SK-N-SH (cell line): ENCODE measurements at regions not wholly inside any gene's neighbourhood (a gene's known extent, or its start where the extent isn't known, plus 50 kb on each side); places are given as distances from the start of the nearest gene placed in this dataset.
A peak's percentile ranks its signal among the peaks of the same experiment; 100 is the strongest.

Experiments
- CTCF ChIA-PET: fragments of 300-600, 350-600 bp; formaldehyde crosslinking; extraction: SDS; loops from one replicate; lab custom pipeline; 2021; lab: Yijun Ruan, JAX
- POLR2A ChIA-PET: fragments of 350-600 bp; sonication (Branson Sonifier 250); formaldehyde crosslinking; extraction: SDS; loops from one replicate; lab custom pipeline; 2020; ENCODE audit warnings: antibody characterized with exemption, inconsistent platforms; lab: Yijun Ruan, JAX
- DNase-seq: peaks from one replicate; pipeline ENCODE4 v3.0.0; 2012
- H2AFZ ChIP-seq: fragments of 200-600 bp; sonication (generic); 2 replicates; pipeline ENCODE4 v1.8.1; 2016; ENCODE audit warnings: antibody characterized with exemption, mild to moderate bottlenecking, low read depth
- H3F3A ChIP-seq: fragments of 200-600 bp; sonication (generic); replicated peaks from 2 replicates; pipeline ENCODE3; 2016; ENCODE audit warnings: antibody characterized with exemption, mild to moderate bottlenecking; ENCODE audit not compliant: insufficient read depth
- H3K27ac ChIP-seq, 2 experiments: fragments of 200-500 bp in 1 of 2; fragments of 200-600 bp in 1 of 2; sonication (Bioruptor generic) in 1 of 2; sonication (generic), shearing (Covaris generic) in 1 of 2; 2 replicates each; pipeline versions ENCODE4 v1.5.1 to v1.6.1; 2014 to 2016; ENCODE audit warnings: low read depth in 2 of 2, inconsistent platforms in 1 of 2, low read length in 1 of 2, mild to moderate bottlenecking in 1 of 2, mixed read lengths in 1 of 2
- H3K27me3 ChIP-seq: fragments of 200-600 bp; sonication (generic), shearing (Covaris generic); 2 replicates; pipeline ENCODE4 v1.6.1; 2016; ENCODE audit warnings: mixed run types; ENCODE audit not compliant: insufficient read depth
- H3K36me3 ChIP-seq, 2 experiments: fragments of 200-500 bp in 1 of 2; fragments of 200-600 bp in 1 of 2; sonication (Bioruptor generic) in 1 of 2; sonication (generic) in 1 of 2; replicated peaks in 1 of 2; 2 replicates each; pipeline versions ENCODE3 to v1.5.1; 2014 to 2016; ENCODE audit warnings: low read length in 1 of 2, mild to moderate bottlenecking in 1 of 2; ENCODE audit not compliant: insufficient read depth in 2 of 2, control insufficient read depth in 1 of 2
- H3K4me1 ChIP-seq, 2 experiments: fragments of 200-500 bp in 1 of 2; fragments of 200-600 bp in 1 of 2; sonication (Bioruptor generic) in 1 of 2; sonication (generic), shearing (Covaris generic) in 1 of 2; 2 replicates each; pipeline versions ENCODE4 v1.5.1 to v1.6.1; 2014 to 2016; ENCODE audit warnings: low read depth in 1 of 2, low read length in 1 of 2, mixed run types in 1 of 2; ENCODE audit not compliant: insufficient read depth in 2 of 2, control insufficient read depth in 1 of 2
- H3K4me2 ChIP-seq: fragments of 200-600 bp; sonication (generic), shearing (Covaris generic); 2 replicates; pipeline ENCODE4 v1.6.1; 2017; ENCODE audit warnings: mixed run types
- H3K4me3 ChIP-seq, 2 experiments: fragments of 200-500 bp in 1 of 2; fragments of 200-600 bp in 1 of 2; sonication (Bioruptor generic) in 1 of 2; sonication (generic), shearing (Covaris generic) in 1 of 2; 2 replicates each; pipeline versions ENCODE4 v1.5.1 to v1.8.1; 2014 to 2016; ENCODE audit warnings: low read depth in 2 of 2, inconsistent platforms in 1 of 2, low read length in 1 of 2, mild to moderate bottlenecking in 1 of 2, mixed read lengths in 1 of 2, moderate library complexity in 1 of 2
- H3K79me2 ChIP-seq: fragments of 200-600 bp; sonication (generic); 2 replicates; pipeline ENCODE4 v1.8.1; 2017; ENCODE audit warnings: mild to moderate bottlenecking; ENCODE audit not compliant: insufficient read depth
- H3K9ac ChIP-seq: fragments of 200-600 bp; sonication (generic); 2 replicates; pipeline ENCODE4 v1.6.1; 2017; ENCODE audit warnings: mixed run types
- H3K9me2 ChIP-seq: fragments of 200-600 bp; sonication (generic); 2 replicates; pipeline ENCODE4 v1.6.1; 2017; ENCODE audit warnings: mixed run types
- H3K9me3 ChIP-seq: fragments of 200-600 bp; sonication (generic); 2 replicates; pipeline ENCODE4 v1.6.1; 2017; ENCODE audit warnings: mixed run types, mild to moderate bottlenecking, moderate library complexity
- H4K20me1 ChIP-seq: fragments of 200-600 bp; sonication (generic); 2 replicates; pipeline ENCODE4 v1.6.1; 2017; ENCODE audit warnings: mild to moderate bottlenecking, mixed run types; ENCODE audit not compliant: insufficient read depth
- CHD2 ChIP-seq: fragments of 150-350 bp; IDR thresholded peaks from 2 replicates; pipeline ENCODE4 v1.6.1; 2018; ENCODE audit warnings: low read length; ENCODE audit not compliant: partially characterized antibody
- GABPA ChIP-seq: IDR thresholded peaks from 2 replicates; pipeline ENCODE4 v1.4.0; 2012; ENCODE audit warnings: low read depth, mild to moderate bottlenecking
- GATA2 ChIP-seq: sonication (generic); formaldehyde crosslinking; IDR thresholded peaks from 2 replicates; pipeline ENCODE4 v1.5.0; 2020; ENCODE audit warnings: mild to moderate bottlenecking, missing genetic modification reagents
- NRF1 ChIP-seq: IDR thresholded peaks from 2 replicates; pipeline ENCODE4 v1.6.1; 2012; ENCODE audit warnings: low read depth, mild to moderate bottlenecking, low read length
- RFX5 ChIP-seq: IDR thresholded peaks from 2 replicates; pipeline ENCODE4 v1.6.1; 2012; ENCODE audit warnings: mild to moderate bottlenecking, improper control_type of control experiment, low read length
- TCF12 ChIP-seq: IDR thresholded peaks from 2 replicates; pipeline ENCODE4 v1.4.0; 2012
- TEAD4 ChIP-seq: IDR thresholded peaks from 2 replicates; pipeline ENCODE4 v1.4.0; 2012; ENCODE audit warnings: mild to moderate bottlenecking, borderline replicate concordance; ENCODE audit not compliant: insufficient read depth
- WGBS: methylation state at CpG from one replicate; pipeline ENCODE4 v1.1.6; 2017; ENCODE audit warnings: low lambda C conversion rate; 5-methylcytosine and 5-hydroxymethylcytosine counted together
- TF ChIP-seq, protein P1 (sequence below): fragments of 200-600 bp; sonication (generic); IDR thresholded peaks from 2 replicates; pipeline ENCODE4 v1.6.1; 2017; ENCODE audit warnings: antibody characterized with exemption, mild to moderate bottlenecking, moderate library complexity
- TF ChIP-seq, protein P2 (sequence below): IDR thresholded peaks from 2 replicates; pipeline ENCODE4 v1.6.1; 2012; ENCODE audit warnings: mild to moderate bottlenecking, low read depth, low read length, moderate library complexity
- TF ChIP-seq, protein P3 (sequence below): fragments of 150-350 bp; IDR thresholded peaks from 2 replicates; pipeline ENCODE4 v1.6.1; 2017; ENCODE audit warnings: antibody characterized with exemption, low read length, low read depth, borderline replicate concordance

DNA sequence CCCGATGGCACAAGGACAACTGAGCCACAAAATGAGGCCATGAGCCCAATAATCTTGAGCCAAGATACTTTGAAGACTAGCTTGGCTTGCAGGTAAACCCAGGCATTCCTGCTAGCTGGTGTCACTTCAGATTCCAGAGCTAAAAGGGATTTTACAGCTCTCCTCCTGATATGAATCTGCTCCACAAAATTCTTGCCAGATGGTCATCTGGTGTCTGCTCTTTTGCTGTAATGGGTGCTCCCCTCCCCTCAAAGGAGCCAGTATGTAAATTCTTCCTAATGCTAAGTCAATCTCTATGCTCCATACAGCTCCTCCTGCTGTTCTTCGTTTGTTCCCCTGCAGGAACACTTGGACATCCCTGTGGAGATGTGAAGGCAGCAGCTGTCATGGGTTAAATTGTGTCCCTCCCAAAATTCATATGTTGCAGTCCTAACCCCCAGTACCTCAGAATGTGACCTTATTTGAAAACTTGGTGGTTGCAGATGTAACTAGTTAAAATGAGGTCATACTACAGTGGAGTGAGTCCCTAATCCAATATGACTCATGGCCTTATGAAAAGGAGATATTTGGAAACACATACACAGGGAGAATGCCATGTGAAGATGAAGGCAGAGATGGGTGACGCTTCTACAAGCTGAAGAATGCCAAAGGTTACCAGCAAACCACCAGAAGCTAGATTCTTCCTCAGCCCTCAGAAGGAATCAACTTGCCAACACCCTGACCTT, 180.6 kb upstream of the PALMD start (continued):
- TF ChIP-seq, protein P1, sequence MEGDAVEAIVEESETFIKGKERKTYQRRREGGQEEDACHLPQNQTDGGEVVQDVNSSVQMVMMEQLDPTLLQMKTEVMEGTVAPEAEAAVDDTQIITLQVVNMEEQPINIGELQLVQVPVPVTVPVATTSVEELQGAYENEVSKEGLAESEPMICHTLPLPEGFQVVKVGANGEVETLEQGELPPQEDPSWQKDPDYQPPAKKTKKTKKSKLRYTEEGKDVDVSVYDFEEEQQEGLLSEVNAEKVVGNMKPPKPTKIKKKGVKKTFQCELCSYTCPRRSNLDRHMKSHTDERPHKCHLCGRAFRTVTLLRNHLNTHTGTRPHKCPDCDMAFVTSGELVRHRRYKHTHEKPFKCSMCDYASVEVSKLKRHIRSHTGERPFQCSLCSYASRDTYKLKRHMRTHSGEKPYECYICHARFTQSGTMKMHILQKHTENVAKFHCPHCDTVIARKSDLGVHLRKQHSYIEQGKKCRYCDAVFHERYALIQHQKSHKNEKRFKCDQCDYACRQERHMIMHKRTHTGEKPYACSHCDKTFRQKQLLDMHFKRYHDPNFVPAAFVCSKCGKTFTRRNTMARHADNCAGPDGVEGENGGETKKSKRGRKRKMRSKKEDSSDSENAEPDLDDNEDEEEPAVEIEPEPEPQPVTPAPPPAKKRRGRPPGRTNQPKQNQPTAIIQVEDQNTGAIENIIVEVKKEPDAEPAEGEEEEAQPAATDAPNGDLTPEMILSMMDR = 0 out of 2 replicates have a peak, but pooled peaks have one; percentile 16

DNA sequence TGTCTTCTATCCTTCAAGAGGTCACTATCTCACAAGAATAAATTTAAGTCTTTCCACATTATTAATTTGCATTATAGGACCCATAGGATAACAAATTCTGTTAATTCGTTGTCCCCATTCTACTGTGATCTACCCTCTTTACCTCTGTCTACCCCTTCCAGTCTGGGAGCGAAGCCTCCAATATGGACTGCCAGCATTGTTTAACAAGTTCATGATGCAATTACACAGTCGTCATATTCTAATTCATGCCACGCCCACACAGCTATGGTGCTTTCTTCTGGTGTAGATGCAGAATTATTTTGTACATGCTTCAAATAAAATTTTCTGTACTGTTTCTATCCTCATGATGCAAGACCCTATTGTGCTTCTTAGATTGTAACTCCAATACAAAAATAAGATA, 178.3 kb upstream of the PALMD start:
- TF ChIP-seq, protein P2, sequence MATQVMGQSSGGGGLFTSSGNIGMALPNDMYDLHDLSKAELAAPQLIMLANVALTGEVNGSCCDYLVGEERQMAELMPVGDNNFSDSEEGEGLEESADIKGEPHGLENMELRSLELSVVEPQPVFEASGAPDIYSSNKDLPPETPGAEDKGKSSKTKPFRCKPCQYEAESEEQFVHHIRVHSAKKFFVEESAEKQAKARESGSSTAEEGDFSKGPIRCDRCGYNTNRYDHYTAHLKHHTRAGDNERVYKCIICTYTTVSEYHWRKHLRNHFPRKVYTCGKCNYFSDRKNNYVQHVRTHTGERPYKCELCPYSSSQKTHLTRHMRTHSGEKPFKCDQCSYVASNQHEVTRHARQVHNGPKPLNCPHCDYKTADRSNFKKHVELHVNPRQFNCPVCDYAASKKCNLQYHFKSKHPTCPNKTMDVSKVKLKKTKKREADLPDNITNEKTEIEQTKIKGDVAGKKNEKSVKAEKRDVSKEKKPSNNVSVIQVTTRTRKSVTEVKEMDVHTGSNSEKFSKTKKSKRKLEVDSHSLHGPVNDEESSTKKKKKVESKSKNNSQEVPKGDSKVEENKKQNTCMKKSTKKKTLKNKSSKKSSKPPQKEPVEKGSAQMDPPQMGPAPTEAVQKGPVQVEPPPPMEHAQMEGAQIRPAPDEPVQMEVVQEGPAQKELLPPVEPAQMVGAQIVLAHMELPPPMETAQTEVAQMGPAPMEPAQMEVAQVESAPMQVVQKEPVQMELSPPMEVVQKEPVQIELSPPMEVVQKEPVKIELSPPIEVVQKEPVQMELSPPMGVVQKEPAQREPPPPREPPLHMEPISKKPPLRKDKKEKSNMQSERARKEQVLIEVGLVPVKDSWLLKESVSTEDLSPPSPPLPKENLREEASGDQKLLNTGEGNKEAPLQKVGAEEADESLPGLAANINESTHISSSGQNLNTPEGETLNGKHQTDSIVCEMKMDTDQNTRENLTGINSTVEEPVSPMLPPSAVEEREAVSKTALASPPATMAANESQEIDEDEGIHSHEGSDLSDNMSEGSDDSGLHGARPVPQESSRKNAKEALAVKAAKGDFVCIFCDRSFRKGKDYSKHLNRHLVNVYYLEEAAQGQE = no peak
- TF ChIP-seq CHD2 (no peak), NRF1 (no peak), TCF12 (no peak), GABPA (no peak), RFX5 (no peak), GATA2 (no peak), TEAD4 (no peak)
- TF ChIP-seq, protein P3, sequence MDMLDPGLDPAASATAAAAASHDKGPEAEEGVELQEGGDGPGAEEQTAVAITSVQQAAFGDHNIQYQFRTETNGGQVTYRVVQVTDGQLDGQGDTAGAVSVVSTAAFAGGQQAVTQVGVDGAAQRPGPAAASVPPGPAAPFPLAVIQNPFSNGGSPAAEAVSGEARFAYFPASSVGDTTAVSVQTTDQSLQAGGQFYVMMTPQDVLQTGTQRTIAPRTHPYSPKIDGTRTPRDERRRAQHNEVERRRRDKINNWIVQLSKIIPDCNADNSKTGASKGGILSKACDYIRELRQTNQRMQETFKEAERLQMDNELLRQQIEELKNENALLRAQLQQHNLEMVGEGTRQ = no peak
- peaks cover 8 to 17% of the 10 kb centered on the region in 2 experiments; a peak in 3 of 4 replicates for H3K4me1 ChIP-seq
- H3K9me2 ChIP-seq = no peaks in the 10 kb centered on the region
- POLR2A ChIA-PET = no interaction called here
- H3F3A ChIP-seq = peaks cover 7% of the 10 kb centered on the region
- H4K20me1 ChIP-seq = no peaks in the 10 kb centered on the region
- no peaks in the 10 kb centered on the region for H3K9me3 ChIP-seq
- no peak for DNase-seq
- H3K9ac ChIP-seq = no peak overlapping the region
- no peak overlapping the region for H3K27ac ChIP-seq
- no peaks in the 10 kb centered on the region for H3K79me2 ChIP-seq
- 85% methylated on average over 4 of the region's 4 CpGs for WGBS
- no peak overlapping the region for H3K4me3 ChIP-seq
- no peaks in the 10 kb centered on the region for H3K36me3 ChIP-seq
- no peak overlapping the region for H2AFZ ChIP-seq
- no peak overlapping the region for H3K4me2 ChIP-seq
- CTCF ChIA-PET = interaction anchor here (0.9 kb wide), 1 partner anchor 13 kb away, joined by 3 read pairs; no protein-coding TSS in a partner anchor
- H3K27me3 ChIP-seq = no peaks in the 10 kb centered on the region
